NCI-H1694 treated with DMSO at 0.1 percent for 48 hours (cell line): ENCODE measurements at regions not wholly inside any gene's neighbourhood (a gene's known extent, or its start where the extent isn't known, plus 50 kb on each side); places are given as distances from the start of the nearest gene placed in this dataset.

Experiments
- DNase-seq: peaks from one replicate; lab custom pipeline; 2025; lab: John Stamatoyannopoulos, UW

DNA sequence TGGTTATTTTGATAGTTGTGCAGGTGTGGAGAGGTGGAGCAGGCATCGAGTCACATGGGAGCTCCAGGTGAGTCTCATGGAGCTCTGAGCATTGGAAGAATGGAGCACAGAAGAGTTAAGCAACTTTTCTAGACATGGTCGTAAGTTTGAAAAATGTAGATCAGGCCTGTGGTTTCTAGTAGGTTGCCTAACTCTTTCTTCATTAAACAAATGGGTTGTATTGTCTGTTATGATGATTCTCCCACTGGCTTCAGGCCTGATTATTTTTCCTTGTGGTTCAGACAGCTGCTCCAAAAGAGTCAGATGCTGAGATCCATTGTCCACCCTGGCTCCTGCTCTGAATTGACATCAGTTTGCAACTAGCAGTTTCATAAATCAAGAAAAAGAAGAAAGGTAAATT is 80.3 kb upstream of the RPS23 start:
- no peak for DNase-seq

DNA sequence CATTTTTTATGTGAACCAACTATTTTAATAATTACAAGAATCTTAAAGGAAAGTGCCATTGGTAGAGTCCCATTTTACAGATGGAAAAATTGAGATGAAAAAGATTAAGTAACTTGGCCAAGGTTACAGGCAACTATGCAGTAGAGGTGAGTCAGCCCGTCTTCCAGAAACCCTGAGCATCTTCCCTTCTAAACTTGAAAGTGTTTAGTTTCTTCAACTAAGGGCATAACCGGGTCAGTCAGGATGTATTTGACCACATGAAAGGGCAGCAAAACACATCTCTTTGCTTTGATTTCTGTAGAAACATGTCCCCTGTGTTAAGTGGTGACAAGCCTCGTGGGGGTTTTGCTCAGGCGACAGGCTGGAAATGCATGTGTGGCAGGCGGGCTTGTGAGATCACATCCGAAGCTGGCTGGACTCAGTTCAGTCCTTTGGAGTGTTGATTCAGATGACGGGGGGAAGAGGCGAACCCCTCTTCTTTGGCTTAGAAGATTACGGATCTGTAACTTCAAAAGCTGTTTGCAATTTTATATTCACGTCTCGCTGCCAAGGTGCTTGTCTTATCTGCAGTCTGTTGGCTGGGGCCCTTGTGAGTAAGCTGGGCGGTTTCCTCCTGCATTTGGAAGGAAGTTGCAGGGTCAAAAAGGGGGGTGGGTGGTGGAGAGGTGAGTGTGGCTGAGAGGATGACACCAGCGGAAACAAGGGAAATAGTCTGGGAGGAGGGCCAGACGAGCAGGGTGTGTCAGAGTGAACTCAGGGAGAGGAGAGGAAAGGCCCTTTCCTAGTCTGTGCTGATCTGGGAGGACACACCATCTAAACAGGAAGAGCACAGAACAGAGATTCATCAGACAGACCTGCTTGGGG is 78.9 kb upstream of the RPS23 start:
- DNase-seq = no peak

DNA sequence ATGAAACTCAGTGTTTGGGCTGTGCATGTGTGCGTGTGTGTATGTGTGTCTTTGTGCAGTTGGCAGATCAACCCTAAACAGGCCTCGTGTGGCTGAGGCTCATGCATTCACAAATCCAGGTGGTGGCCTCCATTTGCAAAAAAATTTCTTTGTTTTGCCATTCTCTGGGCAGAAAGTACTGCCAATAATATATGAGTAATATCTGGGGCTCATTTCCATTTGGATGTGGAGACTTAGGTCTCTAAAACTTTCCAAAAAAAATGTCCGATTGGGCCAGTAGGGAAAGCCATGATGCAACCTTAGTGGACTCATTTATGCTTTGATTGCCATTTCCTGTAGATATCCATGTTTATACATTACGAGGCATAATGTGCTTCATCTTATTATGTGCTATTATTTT is 77.9 kb upstream of the RPS23 start:
- no peak for DNase-seq

DNA sequence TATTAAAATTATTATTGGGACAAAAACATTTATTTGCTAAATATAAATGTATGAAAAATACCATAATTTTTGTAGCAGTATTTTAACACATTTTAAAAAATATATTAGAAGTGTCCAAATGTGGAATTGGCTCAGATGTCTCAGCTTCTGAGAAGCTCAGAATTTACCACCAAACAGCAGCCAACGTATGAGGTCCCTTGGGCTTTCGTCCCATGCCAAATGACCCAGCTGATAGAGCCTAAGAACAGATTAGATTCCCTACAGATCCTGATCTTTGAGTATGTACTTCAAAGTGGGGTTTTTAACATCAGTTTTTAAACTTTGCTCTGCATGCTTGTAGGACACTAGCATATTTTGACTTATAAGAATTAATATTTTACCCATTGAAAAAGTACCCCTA is 77.3 kb upstream of the RPS23 start:
- no peak for DNase-seq

DNA sequence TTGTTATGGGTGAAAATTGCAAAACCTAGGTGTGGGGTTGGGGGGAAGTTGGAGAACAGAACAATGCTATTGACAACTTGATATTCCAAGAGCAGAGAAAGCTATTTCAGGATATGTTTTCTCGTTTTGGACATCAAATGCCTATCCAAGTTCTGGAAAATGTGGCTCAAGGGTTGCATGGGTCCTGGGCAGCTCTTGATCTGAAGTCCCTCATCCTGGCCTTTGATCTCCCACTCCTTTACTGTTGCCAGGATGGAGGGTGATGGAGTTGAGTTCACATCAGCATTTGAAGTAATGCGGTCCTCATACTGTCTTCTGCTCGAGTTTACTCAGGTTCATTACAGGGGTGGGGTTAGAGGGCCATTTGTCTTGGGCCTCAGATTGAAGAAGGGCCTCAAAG is 76.9 kb upstream of the RPS23 start:
- no peak for DNase-seq

DNA sequence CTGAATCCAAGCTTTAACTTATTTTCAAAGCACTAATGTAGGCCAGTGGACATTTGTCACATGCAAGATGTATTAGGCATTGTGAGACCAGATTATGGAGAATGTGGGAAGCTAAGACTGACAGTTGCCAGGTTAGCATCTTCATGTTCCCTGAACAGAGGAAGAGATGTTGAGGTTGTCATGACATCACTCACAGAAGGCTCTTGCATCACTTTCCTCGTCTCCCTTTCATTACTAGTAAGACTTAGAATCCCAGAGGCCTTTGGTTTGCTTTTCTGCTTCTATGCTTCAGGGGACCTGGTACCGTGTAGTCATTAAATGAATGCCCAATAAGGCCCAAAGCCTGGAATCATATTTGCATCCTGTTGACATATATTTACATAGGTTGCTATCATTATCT is 76.4 kb upstream of the RPS23 start:
- no peak for DNase-seq

DNA sequence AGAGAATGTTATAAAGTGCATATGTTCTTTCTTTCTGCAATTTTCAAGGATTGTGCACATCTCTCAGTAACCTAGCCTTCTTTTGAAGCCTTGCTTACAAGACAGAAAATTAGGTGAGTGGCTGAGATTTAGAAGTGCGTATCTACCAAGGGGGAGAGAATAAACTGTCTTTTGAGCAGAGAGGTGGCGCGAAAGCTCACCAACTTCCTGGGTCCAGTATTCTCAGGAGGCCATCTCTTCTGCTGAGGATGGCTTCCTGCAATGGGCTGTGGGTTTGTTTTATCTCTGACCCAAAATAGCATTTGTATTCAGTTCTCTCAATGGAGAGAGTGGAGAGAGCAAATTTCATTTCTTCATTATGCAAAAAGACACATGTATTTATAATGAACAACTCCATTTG is 75.4 kb upstream of the RPS23 start:
- DNase-seq = no peak

DNA sequence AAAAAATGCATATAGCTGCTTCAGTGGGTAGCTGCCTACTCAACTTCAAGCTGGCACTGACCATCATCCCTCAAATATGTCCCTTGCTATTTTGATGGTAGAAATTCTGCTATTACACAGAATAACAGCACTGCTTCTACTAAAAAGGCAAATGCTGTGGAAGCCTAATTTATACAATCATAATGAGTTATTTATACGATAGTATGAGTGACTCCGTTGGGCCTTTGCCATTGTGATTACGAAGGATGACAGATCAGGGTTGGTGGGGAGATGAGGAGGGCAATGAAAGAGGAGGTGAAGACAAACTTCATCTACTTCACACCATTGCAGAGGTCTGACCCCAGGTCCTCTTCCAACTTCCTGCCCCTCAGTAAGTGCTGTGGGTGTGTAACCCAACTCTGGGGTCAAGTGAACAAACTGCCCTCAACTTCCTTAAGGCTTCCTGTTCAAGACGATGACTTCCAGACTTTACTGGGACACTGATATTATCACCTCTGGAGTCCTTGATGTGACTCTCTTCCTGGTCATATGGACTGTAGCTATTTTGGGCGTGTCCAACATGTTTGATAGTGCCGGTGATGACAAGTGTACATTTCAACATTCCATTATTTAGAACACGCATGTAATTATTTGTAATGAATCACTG is 74.1 kb upstream of the RPS23 start:
- DNase-seq = no peak

DNA sequence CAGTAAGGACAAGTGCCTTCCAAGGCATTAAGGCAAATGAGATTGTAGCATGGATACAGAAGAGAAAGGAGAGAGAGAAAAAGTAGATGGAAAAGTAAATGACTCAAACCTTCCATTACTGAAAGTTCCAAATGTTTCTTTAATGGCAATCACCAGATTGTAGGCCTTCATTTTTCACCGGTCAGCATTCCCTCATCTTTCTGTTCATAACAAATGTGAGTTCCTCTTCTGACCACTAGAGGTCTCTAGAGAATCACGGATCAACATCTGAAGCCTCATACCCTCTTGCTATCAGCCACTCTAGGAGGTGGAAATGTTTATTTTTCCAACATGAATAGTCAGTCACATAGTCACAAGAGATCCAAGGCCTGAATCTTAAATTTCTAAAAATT is 73.6 kb upstream of the RPS23 start:
- peak; percentile 44 for DNase-seq

DNA sequence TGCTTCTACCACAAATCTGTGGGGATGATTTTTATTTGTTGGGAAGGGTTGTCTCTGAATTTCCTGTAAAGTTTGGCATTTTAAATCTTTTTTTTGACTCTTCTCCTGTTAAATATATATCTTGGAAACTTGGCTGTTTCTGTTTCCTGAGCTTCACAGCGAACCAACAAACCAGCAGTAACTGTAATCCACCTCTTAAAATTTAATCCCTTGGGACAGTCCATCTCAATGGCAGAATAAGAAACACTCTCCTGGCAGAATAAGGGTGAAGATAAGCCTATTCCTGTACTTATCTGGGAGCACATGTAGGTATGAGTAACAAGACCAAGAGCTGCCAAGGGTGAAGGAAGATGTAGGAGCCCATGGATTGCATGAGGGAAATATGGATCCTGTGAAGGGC is 73.1 kb upstream of the RPS23 start:
- no peak for DNase-seq

DNA sequence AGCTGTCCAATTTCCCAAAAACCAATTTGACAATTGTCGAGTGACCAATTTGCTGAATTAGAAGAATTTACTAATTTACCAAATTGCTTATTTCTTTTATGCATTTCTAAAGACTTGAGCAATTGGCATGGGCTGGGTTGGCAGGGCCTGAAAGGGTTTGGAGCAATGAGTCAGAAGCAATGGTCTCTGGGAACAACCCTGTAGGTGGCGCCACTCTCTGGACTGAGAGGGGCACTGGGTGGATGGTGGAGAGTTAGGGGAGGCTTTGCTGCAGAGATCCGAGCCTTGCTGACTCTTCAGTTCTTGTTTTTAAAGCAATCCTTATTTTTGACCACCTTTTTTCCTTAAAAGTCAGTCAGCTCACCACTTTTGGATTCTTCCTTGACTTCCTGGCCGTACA is 71.5 kb upstream of the RPS23 start:
- DNase-seq = peak; percentile 5

DNA sequence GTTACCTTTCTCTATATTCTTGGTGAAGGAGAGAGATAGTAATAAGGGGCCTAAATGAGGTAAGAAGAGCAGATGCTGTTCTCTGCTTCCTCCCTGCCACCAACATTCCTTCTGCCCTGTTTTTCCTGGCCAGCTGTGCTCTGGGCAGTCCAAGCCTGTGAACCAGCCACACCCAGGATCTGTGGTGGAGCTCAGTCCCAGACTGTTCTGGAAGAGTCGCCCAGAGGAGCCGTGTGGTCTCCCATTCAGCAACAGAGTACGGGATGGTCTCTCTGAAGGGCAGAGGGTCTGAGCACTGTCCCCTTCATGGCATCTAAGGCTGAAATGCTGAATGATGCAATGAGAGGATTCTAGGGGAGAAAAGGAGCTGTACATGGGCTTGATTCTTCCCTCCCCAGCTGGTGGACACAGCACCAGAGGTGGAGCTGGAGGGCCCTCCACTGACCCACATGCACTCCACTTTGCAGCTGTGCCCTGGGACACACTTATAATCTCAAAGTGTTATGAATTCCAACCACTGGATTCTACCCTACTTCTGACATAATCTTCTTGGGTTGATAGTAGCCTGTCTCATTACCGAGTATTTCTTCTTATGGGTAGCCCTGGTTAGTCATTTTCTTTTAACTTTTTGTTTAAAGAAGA is 70.8 kb upstream of the RPS23 start:
- no peak for DNase-seq

DNA sequence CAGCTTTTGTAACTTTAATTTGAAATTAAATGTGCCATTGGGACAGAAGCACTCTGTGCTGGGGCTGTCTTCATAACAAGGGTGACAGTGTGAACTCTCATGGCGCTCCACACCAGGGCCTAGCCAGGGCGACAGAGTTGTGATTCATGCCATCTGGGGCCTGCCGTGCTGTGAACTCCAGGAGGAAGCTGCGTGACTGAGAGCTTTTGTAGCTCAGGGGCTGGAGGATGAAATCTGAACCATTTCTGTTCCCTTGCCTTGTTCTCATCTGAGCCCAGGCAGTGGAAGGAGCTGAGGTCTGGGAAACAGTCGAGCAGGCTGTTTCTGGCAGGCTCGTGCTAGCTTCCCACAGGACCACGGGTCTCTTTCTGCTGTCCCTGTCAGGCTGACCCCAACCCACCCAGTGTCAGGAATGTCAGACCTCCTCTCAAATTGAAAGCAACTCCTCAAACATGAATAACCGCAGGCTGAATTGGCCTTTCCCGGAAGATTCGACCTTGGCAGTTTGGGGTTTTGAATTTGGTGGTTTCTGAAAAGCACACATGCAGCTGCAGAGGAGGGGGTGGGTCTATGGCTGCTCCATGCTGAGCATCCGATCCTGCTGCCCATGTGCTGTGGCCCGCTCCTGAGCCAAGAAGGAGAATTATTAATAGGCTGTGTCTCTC is 69.2 kb upstream of the RPS23 start:
- no peak for DNase-seq

DNA sequence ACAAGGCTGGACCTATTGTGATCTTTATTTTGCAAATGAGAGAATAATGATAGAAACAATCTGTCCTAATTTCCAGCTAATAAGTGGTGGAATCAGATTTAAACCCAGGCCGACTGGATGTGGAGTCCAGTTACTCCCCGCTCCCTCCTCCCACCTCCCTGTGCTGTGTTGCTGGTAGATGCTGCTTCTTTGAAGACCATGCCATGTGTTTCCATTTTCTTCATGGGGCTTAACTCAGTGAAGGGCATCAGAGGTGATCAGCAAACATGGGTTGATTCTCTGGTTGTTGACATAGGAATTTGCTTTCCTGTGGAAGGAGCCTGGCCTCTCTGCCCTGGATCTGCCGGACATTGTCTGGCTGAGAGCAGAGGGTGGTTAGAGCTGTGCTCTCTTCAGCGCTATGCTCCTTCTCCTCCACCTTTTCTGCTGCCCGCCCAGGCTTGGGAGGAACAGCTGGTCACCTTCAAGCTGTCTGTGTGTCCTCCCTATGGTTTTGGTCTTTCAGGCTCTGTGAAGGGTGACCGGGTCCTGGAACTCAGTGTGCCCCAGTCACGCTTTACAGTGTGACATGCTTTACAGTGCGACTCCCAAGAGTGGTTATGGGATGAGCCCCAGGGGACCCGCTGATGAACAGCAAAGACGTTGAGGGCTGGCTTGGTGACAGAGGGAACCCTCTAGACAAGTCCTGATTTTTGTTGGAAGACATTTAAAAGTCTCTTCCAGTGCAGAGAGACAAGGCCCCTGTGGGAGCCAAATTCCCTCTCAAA is 68.4 kb upstream of the RPS23 start:
- DNase-seq = no peak

DNA sequence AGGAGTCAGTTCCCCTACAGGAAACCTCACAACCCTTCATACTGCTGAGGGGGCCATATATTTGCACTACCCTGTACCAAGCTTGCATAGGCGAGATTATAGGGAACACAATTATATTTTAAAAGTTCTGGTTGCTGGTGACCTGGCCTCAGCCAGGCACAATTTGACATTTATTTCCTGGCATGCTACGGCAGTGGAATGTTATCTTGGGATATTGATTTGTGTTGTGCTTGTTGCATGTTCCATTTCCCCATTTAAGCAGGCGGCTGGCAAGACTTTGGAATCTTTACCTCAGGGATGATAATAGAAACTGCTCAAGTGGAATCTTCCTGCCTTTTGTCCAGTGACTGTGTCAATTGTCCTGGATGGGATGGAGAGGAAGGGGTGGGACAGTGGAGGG is 67.0 kb upstream of the RPS23 start:
- DNase-seq = no peak

DNA sequence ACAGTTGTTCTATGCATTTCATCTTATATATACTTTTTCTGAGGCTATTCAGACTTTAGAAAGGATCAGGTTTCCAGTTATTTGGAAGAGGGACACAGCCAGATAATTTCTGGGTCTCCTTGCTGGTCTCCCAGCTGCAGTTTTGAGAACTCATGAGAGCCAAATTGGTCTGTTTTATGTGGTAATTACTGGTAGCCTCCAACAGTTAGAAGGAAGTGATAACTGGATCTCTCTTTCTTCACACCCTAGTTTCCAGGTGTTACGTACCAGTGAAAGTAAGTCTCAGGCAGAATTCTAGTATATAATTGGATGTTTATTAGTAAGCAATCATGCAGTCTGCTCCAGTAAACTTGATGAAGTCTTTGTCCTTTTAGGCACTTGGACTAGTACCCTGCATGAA is 63.2 kb upstream of the RPS23 start:
- no peak for DNase-seq

DNA sequence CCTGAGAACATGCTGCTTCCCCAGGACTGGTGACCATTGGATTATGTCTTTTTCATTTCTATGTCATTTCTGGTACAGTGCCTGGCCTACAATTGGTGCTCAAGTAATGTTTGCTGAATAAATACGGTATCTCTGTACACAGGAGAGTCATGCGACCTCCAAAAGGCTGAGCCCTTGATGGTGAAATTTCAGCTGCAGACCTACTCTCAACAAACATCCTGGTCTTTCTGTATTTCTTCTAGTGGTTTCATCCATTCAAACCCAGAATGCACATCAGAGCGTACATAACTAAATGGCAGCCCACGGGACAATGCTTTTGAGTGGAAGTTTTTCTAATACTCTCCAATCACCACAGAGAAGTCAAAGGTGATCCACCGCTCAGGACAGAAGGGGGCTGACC is 62.6 kb upstream of the RPS23 start:
- no peak for DNase-seq

DNA sequence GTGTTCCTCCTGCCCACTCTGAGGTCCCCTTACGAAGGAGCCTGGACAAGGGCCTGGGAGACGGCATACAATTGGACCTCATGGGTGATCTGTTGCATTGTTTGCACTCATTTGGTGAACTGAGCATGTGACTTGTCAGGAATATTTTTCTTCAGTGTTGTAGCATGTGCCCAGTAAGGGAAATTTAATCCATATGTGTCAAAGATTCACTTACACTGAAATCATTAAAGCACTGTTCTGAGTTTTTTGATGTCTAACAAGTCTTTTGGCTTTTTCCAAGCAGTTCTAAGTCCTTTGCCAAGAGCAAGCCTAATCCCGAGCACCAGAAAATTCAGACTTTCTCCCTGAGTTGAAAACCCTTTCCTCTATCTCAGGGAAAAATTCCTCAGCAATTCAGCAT is 61.6 kb upstream of the RPS23 start:
- no peak for DNase-seq

DNA sequence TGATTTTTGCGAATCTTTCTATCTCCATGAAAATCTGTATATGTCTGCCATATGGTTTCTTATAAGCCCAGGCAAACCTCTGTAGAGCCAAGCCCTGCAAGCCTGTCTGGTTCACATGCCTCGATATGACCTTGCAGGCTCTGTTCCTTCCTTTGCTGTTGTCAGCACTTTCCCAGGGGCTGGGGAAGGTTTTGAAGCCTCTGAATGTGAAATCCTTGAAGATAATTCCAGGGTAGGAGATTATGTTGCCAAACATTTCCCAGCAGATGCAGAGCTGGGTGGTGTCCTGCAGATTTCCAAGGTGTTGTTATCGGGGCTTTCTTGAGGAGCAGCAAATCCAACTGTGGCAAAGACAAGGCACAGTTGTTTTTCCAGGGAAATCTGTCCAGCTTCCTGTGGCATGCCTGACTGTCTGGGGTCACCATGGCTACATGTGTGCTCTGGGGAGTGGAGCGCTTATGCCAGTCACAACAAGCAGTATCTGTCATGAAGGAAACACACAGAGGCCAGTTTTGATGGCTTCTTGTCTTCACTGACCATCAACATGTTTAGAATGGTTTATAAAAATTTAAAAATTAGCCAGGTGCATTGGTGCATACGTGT is 60.7 kb upstream of the RPS23 start:
- DNase-seq = no peak

DNA sequence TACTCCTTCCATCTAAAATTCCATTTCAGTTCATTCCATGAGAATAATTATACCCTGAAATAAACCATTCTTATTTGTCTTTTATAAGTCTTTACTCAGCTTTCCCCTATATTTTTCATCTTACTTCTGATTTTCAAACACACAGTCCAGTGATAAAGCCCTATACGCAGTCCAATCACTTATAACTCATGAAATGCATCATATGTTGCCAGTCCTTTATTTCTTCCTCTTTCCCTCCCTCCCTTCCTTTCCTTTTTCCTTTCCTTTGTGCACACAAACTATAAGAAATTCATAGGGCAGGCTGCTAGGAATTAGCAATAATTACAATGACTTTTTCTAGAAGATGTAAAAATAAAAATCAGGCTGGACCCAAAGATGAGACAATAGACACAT is 58.8 kb upstream of the RPS23 start:
- no peak for DNase-seq

DNA sequence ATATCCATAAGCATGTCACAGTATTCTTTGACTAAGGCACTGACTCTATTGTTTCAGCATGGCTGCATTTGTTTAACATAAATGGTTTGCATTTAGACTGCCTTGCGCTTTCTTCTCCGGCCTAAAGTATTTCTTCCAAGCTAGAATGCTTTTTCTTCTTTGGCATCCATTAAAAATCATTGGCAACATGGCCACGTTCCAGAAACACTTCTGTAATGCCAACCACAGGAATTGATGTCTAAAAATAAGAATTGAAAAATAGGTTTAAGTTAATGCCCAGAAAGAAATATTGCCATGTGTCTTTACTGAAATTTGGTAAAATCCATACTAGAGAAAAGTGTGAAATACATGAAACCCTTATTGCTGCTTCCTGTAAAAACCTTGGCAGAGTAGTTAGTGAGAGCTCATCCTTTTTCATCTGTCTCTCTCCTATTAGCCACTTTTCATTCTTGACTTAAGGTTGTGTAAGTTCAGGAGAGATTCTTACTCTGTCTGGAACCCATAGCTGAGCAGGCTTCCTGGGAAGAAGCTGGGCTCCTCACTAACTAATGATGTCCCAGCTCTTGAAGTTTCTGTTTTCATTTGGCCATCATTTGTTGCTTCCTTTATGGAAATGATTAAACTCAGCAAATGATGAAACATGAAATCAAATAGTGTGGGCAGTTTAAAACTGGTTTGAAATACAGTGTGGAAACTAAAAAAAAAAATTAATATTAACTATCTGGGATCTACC is 58.2 kb upstream of the RPS23 start:
- DNase-seq = no peak
